Mammary epithelial cell (primary cell): ENCODE measurements at regions not wholly inside any gene's neighbourhood (a gene's known extent, or its start where the extent isn't known, plus 50 kb on each side); places are given as distances from the start of the nearest gene placed in this dataset.

Experiments
- CTCF ChIP-seq, 2 donors: IDR thresholded peaks in 1 of 2; conservative IDR thresholded peaks in 1 of 2; 2 replicates each; pipeline ENCODE4 v1.5.1; 2011 to 2012; ENCODE audit warnings: inconsistent platforms in 2 of 2, low read length in 2 of 2, mild to moderate bottlenecking in 2 of 2, control low read depth in 1 of 2, low read depth in 1 of 2; ENCODE audit not compliant: insufficient read depth in 1 of 2; ENCODE audit errors: extremely low read depth in 1 of 2
- EZH2 ChIP-seq: IDR thresholded peaks from 2 replicates; pipeline ENCODE4 v1.6.1; 2012; ENCODE audit warnings: low read length, inconsistent platforms, borderline replicate concordance

DNA sequence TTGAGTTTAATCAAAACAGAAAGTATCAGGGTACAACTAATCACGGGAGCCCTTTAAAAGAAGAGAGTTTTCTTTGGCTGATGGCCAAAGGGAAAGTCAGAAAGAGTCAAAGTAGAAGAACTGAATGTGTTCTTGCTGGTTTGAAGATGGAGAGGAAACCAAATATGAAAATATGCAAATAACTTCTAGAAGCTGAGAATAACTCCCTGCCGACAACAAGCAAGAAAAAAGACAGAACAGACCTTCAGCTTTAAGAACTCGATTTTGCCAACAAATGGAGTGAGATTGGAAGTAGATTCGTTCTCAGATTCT is 903.8 kb downstream of the STIM2 start:
- TF ChIP-seq CTCF (conservative IDR thresholded peaks at IDR 0.05 in 1 of 2, IDR thresholded peaks at IDR 0.05 in 1 of 2; ENCODE audit: extremely low read depth in 1 of 2, insufficient read depth in 1 of 2, low read depth in 1 of 2, low read length in 2 of 2) (no peak), EZH2 (no peak)
